ENCODE measurements at regions not wholly inside any gene's neighbourhood (a gene's known extent, or its start where the extent isn't known, plus 50 kb on each side); places are given as distances from the start of the nearest gene placed in this dataset.

DNA sequence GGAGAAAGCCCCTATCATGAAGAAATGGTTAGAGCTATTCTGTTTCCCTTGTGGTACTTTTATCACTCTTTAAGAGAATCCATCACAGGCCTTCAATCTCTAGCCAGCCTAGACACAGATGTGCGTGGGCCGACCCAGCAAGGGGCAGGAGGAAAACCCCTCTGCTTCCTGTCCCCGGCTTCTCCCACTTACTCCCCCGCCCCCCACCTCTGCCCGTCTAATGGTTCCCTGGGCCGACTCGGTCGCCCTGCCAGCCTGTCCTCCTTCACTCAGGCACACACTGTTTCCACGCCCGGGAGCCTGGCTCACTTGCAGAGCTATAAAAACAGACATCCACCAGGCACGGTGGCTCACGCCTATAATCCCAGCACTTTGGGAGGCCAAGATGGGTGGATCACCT, 58.3 kb upstream of the TFRC start:
- TF ChIP-seq GATA1 (IDR thresholded peaks at IDR 0.05; ENCODE audit: low read depth, low read length) (no peak), POLR2A (IDR thresholded peaks at IDR 0.05; ENCODE audit: low read length) (no peak)
